Omental fat pad (tissue), 3 donors: ENCODE measurements at regions not wholly inside any gene's neighbourhood (a gene's known extent, or its start where the extent isn't known, plus 50 kb on each side); places are given as distances from the start of the nearest gene placed in this dataset.
"Not testable (repeated sequence)": the region's sequence is repeated elsewhere in the genome, so short reads cannot be mapped to it uniquely, and the experiment has no call there.

Source experiments
- ATAC-seq: fragments of 150-250 bp; one replicate; pipeline ENCODE4 v1.9.1; 2016; ENCODE audit warnings: mild to moderate bottlenecking, moderate library complexity; ENCODE audit not compliant: low FRiP score
- DNase-seq: peaks from one replicate; pipeline ENCODE4 v3.0.0-alpha.2; 2019; ENCODE audit warnings: low spot score
- TF ChIP-seq, protein P1 (sequence below), 3 donors: fragments of 450-650 bp; IDR thresholded peaks; one replicate each; pipeline ENCODE4 v1.5.1; 2016 to 2017; ENCODE audit warnings: antibody characterized with exemption in 3 of 3, mild to moderate bottlenecking in 3 of 3, moderate library complexity in 2 of 3

GRCh38 chr17:64742326-64742725, 80.2 kb upstream of the SMURF2 start:
- no peak for DNase-seq
- TF ChIP-seq, protein P1, sequence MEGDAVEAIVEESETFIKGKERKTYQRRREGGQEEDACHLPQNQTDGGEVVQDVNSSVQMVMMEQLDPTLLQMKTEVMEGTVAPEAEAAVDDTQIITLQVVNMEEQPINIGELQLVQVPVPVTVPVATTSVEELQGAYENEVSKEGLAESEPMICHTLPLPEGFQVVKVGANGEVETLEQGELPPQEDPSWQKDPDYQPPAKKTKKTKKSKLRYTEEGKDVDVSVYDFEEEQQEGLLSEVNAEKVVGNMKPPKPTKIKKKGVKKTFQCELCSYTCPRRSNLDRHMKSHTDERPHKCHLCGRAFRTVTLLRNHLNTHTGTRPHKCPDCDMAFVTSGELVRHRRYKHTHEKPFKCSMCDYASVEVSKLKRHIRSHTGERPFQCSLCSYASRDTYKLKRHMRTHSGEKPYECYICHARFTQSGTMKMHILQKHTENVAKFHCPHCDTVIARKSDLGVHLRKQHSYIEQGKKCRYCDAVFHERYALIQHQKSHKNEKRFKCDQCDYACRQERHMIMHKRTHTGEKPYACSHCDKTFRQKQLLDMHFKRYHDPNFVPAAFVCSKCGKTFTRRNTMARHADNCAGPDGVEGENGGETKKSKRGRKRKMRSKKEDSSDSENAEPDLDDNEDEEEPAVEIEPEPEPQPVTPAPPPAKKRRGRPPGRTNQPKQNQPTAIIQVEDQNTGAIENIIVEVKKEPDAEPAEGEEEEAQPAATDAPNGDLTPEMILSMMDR (IDR thresholded peaks at IDR 0.05): no peak
- no peak for ATAC-seq

- DNase-seq, ATAC-seq: not testable (repeated sequence)
Measured at GRCh38 chr17:64741916-64742315, 79.8 kb upstream of the SMURF2 start.

GRCh38 chr17:64741038-64741641, 79.0 kb upstream of the SMURF2 start:
- ATAC-seq (peak; percentile 72), DNase-seq (no peak)
- TF ChIP-seq, protein P1 (IDR thresholded peaks at IDR 0.05): no peak

DNA sequence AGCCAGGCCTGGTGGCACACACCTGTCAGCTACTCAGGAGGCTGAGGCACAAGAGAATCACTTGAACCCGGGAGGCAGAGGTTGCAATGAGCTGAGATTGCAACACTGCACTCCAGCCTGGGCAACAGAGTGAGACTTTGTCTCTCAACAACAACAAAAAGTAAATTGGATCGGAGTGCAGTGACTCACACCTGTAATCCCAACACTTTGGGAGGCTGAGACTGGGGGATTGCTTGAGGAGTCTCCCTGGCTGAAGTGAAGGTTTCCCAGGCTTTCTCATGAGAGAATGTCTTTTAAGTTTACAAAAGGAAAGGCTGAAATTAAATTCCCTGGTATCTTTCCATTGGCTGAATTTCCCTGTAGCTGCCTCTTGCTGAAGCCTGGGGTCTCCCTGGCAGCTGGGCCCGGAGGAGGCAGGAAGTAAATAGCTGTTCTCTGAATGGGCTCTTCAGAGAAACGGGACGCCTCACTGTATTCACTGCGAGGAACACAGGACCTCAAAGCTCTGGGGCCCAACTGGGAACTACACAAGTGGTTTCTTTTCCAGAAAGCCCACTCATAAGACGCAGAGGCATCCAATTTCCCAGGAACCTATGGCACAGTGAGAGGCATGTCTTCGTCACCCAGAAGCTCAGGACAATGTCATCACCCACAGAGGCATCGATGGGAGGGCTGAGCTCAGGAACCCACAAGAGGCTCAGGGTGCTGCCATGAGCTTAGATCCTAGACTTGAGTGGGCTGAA, 77.4 kb upstream of the SMURF2 start:
- no peak for DNase-seq
- ATAC-seq: peak; percentile 8
- TF ChIP-seq, protein P1 (IDR thresholded peaks at IDR 0.05): no peak

- no peak for DNase-seq
- ATAC-seq: no peak
- TF ChIP-seq, protein P1 (IDR thresholded peaks at IDR 0.05): no peak
Measured at GRCh38 chr17:64736804-64737492, 74.8 kb upstream of the SMURF2 start.

DNA sequence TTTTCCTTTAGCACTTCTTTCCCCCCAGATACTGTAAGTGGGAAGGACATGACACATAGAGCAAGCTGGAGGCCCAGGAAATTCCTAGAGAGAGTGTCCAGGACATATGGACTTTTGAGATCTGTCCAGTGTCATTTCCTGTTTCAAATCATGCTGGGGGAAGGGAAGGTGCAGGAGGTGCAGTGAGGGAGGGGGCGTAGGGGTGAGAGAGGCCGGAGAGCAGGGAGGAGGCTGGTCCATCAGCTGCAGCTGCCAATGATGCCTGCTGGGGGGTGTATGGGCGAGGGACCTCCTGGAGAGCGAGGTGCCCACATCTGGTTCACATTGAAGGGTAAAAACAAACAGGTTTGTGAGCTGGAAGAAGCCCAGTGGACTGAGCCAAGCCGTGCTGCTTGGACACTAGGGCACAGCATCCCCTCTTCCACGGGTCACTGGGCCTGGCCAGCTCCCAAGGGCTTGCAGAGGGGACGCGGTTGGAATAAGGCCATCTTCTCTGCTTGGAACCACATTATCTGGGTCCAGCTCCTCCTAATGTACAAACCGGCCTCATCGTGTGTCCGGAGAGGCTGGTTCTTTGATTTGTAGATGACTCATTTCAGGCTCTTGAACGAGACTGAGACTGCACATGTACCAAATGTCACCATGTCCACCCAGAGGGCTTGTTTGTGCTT, 70.4 kb upstream of the SMURF2 start:
- ATAC-seq (no peak), DNase-seq (no peak)
- TF ChIP-seq, protein P1 (IDR thresholded peaks at IDR 0.05): no peak

DNA sequence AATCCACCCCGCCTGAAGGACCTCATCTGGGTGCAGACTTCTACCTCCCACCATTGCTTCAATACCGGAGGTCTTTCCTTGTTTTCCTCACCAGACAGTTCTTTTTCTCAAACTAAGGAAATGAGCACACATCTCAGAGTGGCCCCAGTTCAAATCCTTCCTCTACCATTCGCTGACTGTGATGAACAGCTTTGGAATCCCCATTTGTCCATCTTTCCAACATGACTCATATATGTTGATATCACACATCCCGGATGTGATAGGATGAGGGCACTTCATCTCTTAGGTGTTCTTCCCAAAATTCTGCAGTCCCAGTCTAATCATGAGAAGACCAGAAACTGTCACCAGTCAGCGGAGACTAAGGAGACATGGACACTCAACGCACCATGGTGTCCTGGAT, 67.9 kb upstream of the SMURF2 start:
- not testable (repeated sequence) for ATAC-seq, DNase-seq
